GM21576 (cell line): ENCODE measurements at regions not wholly inside any gene's neighbourhood (a gene's known extent, or its start where the extent isn't known, plus 50 kb on each side); places are given as distances from the start of the nearest gene placed in this dataset.

Experiments
- ATAC-seq: cut with Tn5 transposase; IDR thresholded peaks from one replicate; pipeline ENCODE4 v1.9.1; 2021; ENCODE audit warnings: mild to moderate bottlenecking, moderate library complexity; ENCODE audit not compliant: unreplicated experiment

DNA sequence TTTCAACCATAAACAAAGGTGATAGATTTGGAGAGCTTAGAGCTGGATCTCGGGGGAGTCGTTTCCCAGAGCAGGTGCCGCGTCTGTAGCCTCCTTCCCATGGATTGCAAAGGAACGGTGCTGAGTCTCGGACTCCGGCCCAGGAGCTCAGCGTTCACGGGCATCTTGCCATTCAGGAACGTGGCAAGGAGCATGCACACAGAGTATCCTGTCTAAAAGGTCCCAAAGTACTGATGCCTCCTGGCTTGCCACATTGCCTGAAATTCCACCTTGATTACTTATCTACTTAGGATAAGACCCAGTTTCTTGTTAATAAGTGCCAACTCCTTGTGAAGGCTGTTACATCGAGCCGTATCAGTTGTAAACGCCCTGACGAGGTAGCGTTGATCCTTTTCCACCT lies 197.8 kb upstream of the MYT1L start:
- ATAC-seq, result no peak

DNA sequence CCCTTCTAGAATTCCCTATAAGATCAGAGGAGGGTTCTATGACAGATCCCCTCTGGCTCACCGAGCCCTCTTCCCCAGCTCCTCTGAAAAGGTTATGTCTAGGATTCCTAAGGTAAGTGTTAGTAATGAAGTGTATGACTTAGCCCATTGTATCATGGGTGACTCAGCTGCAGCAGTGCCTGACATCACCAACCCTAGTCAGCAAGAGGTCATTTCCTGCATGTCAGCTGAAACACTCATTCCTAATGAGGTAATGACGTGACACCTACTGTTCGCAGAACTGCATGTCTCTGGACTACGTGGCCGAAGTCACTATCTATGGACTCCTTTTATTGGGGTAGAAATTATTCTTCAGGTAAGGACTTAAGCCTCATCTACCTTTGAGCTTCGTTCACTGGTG lies 196.1 kb upstream of the MYT1L start:
- ATAC-seq, result no peak

DNA sequence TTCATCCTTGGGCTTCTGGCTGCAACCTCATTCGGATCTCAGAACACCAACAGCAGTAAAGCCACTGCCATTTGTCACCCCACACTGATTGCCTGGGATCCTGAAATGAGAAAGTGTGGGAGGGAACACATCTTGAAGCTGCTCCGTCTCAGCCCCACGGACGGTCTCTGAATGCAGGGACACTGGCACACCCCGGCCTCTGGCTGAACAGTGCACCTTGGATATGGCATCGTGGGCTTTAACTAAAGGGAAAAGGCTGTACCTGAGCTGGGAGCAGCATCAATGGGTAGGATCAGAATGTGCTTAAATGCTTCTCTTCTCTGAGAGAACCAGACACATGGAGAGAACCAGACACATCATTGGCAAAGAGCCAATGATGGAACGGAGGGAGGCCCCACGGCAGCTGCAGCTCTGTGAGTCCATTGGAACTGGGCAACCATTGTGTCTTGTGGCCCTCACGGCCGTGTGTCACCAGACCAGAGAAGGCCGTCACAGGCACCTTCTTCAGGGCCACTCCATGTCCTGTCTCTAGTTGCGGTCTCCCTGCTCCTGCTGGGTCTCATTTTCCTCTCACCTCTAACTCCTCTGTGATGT lies 193.4 kb upstream of the MYT1L start:
- no peak for ATAC-seq

DNA sequence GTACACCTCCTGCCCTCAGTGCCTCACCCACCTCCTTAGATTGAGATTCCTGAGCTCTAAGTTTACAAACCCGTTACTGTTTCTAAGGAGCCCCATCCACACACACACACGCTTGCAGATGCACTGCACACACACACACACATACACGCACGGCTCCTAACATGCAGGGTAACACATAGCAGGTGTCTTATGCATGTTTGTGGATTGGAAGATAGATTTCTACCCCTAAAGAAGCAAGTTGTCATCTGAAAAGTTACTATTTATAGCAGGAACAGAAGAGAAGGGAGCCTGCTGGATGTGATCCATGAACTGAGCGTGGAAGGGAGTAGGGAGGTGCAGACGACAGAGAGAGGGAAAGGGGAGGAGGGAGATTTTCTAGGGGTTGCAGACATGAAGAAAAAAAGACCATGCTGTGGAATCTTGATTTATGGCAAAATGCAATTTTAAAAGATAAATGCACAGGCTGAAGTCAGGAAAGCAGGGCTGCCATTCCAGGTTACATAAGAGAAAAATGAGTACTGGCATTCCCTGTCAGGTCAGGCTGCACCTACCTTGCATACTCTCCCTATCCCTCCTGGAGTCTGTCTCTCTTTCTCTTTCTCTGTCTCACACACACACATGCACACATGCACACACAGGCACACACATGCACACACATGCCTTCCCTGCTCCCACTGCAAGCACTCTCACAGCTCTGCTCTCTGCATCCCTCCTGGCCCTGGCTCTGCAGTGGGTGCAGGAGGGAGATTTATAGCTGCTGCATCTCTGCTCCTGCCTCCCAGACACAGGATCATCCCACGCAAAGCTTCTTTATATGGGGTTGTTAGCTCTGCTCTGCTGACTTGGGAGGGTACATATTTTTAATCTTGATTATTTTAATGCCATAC lies 192.6 kb upstream of the MYT1L start:
- no peak for ATAC-seq

DNA sequence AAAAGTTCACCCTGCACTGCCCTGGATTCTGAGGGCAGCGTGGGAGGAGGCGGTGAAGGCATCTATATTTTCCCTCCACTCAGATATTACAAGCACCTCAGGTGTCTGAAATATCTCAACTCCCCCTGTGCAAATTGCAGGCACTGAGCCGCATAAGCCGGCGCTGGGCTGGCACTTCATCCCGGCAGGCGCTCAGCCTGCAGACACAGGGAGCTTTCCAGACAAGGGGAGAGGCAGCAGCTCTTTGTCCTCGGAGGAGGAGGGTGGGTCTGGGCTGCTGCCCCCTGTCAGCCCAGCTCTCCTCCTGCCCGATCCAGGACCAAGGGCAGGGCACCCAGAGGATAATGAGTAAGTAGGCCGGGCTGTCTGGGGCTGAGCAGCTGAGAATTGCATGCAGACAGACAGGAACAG lies 189.3 kb upstream of the MYT1L start:
- ATAC-seq, result no peak

DNA sequence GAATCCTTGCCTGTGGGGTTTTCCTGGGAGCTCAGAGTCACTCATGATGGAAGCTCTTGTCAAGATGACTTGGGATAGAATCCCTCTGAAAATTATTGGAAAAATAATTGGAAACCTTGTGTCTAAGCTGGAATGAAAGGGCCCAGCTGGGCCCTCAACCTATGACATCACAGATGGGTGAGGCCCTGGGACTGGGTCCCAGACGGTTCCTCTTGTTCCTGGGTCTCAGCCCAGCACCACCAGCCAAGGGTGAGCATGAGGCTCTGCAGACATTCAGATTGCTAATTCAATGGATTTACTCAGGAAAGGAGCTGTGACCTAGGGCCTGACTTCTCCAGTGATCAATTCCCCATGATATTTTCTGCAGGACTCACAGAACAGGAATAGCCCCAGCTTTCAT lies 188.3 kb upstream of the MYT1L start:
- ATAC-seq, result no peak

DNA sequence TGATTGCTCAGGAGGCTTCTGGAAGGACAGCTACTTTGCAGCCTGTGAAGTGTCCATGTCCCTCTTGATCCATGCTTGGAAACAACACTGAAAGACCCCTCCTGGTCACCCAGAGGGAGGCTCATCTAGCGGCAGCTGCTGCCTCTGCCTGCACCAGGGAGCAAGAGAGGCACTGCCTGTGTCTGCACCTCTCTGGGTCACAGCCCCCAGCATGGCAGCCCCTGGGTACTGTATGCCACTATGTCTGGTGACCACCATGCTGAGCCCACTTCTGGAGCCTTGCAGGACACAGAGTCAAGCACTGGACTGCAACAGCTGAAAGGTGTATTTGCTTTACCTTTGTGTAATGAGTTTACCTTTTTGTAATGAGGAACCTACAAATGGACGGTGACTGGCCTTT lies 186.3 kb upstream of the MYT1L start:
- ATAC-seq, result no peak

DNA sequence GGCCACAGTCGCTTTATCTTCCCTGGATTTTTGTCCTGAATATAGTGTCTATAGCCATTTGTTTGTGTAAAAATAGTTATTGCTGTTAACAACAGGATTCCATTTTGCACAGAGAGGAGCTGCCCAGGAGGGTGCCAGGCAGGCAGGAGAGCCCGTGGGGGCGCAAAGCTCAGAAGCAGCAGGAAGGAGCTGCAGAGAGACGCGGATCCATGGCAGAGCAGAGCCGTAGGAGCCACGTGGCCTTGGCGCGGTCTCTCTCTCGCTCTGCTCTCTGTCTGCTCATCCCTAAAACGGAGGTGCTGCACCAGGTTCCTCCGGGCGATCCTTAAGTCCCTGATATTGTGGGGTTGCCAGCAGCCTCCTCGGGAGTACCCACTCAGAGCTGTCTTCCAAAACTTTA lies 185.3 kb upstream of the MYT1L start:
- ATAC-seq, result no peak

DNA sequence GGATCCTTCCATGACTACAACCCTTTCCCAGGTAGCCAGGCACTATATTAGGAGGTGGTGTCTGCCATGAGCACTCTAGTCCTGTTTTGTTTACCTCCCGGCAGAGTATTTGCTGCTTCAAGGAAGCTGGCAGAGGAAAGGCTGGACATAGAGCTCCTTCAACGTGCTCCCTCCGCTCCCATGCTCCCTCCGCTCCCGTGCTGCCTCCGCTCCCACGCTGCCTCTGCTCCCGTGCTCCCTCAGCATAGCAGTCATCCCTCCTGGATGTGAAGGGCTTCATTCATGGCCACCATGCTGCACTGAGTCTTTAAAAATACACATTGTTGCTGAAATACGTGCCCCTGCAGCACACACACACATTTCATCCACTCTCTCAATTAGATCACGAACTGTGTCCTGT lies 181.9 kb upstream of the MYT1L start:
- no peak for ATAC-seq

DNA sequence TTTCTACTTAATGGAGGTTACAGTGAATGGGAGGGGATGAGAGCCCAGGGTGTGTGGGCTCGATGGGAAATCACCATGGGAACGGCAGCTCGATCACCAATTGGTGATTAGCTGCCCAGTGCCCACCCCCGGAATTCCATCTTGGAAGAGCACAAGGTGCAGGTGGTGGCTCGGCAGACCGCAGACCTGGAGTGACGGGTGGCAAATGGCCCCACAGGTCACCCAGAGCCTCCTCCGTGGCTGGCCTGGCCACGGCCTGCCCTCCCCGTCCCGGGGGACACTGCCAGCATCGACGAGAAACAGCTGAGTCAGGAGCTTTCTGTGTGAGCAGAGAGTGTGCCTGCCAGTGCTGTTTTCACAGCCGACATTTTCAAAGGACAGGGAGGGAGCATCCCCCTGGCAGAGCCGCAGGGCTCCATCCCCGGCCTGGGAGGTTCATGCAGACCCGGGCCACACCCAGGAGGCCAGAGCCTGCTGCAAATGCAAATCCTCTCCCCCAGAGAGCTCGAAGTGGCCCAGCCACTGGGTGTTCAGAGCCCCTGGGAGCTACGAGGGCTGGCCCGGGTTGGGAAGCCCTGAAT lies 176.4 kb upstream of the MYT1L start:
- ATAC-seq, result no peak

DNA sequence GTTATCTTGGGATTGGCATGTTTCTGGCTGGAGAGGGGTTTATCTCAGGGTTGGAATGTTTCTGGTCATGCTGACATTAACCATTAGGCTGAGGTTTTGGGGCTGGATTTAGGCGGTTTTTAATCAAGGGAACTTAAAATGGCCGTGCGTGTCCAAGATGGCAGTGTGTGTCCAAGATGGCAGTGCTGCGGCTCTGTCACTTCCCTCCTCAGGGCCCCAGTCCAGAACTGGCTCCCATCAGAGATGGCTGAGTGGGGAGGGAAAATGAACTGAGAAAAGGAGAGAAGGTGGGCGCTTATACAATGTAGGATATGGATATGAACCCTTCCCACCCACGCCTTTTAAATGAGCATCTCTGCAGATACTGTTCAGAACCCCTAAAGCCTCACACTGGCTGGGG lies 175.5 kb upstream of the MYT1L start:
- ATAC-seq, result no peak

DNA sequence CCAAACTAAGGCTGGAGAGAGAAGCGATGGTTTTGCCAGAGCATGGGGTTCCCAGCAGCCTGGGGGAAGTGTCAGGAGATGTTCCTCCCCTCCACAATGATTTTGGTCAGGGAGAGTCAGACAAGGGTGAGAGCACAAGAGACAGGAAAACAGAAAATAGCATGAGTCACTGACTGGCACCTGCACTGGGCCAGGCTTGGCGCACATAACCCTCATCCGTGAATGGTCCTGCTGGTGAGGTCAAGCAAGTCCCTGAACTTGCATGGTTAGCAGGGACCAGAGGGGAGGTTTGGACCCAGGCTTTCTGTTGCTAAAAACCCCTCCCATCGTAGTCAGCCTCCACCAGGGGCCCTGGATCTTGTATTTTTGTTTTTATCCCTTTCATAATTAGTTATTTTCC lies 174.5 kb upstream of the MYT1L start:
- no peak for ATAC-seq

DNA sequence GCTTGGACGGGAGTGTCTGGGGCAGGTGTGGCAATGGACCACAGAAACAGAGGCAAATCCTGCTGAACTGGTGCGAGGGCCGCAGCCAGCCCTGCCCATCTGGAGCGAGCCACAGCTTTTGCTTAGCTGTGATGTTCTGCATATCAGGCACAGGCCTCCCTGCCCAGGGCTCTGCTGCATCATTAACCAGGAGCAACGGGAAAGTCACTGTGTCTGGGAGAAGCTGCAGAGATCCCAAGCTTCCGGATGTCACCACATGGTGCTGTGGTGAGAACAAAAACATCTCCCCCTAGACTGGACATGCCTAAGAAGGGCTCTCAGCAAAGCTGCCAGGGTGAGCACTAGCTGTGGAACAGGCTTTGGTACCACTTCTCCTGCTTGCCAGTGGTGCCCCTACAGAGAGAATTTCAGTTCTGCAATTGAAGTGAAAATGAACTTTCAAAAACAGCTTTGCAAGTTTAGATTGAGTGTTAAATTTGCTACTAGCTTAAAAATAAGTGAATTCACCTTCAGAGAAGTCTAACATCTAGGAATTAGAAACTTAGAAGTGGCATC lies 172.9 kb upstream of the MYT1L start:
- no peak for ATAC-seq

DNA sequence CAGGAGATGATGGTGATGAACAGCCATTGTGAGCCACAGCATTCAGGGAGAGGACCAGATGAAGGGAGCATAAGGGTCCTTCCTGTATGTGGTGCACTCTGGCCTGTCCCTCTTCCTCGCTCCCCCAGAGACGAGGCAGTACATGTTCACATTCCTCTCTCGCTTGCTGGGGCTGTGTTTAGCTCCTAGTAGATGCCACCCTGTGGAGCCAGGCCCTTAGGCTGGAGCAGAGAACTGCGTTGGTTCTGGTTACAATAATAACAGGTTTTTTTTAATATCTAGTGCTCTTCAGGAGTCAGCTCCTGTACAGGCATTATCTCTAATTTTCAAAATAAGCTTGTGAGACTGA lies 171.1 kb upstream of the MYT1L start:
- no peak for ATAC-seq

DNA sequence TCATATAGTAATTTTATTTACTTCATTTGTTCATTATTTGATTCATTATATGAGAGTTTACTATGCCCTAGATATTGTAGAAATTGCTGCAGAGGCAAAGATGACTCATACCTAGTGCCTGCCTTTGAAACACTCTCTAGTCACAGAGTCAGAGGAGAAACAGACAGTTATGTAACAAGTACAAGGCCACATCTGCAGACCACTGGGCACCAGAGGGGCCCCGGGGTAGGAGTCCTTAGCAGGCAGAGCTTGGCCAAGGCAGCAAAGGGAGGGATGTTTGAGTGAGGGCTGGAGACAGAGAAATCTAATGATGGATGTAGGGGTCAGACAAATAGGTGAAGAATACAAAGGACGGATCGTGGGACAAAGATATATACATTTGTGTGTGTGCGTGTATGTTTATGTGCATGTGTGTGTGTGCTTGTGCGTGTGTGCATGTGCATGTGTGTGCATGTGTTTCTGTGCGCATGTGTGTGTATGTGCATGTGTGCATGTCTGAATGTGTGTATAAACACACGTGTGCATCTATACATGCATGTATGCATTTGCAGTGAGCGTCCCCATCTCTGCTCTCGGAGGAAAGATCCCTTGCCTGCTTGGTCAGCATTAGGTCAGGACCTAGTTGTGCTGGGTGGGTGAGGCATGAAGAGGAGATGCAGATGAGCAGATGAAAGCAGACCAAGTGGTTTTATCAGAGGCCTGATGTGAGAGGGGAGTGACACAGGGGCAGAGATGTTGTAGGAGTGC lies 170.6 kb upstream of the MYT1L start:
- no peak for ATAC-seq

DNA sequence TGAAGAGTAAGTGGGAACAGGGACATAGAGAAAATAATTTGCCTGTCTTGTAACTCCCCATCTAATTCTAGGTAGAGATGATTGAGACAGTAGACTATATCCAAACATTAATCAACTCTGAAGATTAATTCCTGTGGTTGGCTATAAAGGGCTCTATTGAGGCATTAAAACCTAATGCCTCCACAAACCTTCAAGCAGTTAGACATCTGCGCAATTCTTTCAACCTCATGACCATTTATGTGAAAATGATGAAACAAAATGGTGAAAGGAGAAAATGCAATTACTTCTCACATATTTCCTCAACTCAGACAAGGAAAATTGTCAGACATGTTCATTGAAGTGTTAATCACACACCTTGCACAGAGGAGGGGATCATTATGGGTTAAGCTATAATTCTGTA lies 164.5 kb upstream of the MYT1L start:
- no peak for ATAC-seq

DNA sequence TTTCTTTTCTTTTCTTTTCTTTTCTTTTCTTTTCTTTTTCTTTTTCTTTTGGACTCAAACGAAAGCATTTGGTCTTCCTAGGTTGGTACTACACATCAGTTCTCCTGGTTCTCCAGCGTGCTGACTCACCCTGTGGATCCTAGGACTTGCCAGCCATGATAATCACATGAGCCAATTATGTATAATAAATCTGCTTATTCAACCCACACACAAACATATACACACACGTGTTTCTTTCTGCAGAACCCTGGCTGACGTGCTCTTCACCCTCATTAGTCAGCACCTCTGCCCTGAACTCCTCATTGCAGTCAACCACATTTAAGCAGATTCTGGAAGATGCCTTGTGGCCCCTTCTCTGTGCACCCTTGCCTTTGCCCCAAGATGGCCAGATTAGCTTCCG lies 162.4 kb upstream of the MYT1L start:
- ATAC-seq, result no peak

DNA sequence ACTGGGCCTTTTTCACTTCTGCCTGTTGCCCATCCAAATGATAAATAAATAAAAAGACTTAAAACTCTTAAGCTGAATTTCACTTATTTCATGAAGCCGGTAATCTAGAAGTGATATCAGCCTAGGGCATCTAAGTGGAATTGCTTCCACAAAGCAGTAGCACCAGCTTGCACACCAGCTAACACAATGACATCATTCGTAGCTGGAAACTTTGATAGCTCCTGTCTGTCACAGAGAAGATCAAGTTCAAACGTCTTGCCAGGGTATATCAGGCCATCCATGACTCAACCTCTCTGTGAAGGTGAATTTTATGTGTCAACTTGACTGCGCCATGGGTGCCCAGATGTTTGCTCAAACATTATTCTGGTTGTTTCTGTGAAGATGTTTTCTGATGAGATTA lies 161.7 kb upstream of the MYT1L start:
- ATAC-seq, result no peak

DNA sequence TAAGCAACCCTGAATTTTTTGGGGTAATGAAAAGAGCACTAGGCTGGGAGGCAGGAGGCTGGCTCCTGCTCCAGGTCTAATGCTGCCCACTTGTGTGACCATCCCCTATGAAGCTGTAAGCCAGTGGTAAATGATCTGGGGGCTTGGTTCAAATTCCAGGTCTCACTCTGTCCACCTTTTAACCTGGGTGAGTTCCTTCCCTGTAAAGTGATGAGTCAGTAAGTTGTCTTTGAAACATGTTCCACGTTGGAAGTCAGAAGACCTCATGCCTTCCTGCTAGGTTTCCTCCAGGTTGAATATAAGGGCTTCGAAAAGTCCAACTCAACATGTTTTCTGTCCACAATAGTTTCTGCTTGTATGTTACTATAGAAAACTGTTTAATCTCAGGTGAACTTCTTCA lies 160.9 kb upstream of the MYT1L start:
- no peak for ATAC-seq

DNA sequence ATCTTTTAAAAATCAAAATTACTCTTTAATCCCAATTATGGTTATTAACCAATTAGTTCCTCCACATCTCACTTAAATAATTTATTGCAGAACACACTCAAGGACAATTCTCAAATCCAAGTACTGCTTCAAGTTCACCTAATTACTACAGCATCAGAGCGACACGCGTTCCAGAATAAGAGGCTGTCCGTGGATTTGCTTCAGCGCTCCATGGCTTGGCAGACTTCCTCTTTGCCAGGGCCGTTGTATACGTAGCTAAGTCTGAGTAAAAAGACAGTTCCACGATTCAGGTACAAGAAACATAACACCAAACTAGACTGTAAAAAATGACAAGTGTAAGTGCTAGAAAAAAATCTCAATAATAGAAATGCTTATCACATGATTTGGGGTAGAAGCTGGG lies 153.2 kb upstream of the MYT1L start:
- ATAC-seq, result no peak

DNA sequence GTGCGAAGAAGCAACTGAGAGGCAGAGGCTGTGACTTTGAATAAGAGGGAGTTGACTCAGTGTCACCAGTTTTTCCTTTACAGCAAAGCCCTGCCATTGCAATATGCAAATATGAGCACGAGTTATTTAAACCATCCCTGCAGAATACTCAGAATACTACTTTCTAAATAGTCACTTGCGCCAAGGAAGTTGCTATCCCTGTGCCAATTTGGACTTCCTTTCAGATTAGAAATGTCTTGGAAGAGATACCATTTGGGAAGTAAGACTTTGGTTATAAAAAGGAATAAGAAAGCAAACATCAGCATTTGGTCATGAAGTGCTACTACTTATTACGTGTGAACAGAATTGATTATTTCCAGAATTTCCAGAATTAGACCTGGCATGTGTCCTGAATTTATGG lies 151.8 kb upstream of the MYT1L start:
- no peak for ATAC-seq

DNA sequence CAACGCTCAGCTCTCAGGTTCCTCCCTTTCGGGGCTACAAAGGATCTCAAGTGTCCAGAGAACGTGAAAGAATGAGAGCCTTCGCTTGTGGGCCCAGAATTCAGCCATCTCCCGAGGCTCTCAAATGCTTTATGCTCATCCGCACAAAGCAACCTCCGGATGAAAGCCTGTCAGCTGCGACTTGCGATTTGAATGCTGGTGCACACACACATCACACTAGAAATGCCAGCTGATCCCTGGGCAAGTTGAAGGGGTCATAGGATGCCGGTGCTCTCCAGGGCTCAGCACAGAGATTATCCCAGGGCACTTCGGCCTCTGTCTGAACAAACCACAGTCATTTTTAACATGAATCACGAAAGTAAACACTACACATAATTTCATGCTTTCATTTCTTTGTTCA lies 141.8 kb upstream of the MYT1L start:
- ATAC-seq, result no peak
